AG04449 (cell line): ENCODE measurements at regions not wholly inside any gene's neighbourhood (a gene's known extent, or its start where the extent isn't known, plus 50 kb on each side); places are given as distances from the start of the nearest gene placed in this dataset.
"Not testable (repeated sequence)": the region's sequence is repeated elsewhere in the genome, so short reads cannot be mapped to it uniquely, and the experiment has no call there.

Experiments
- CTCF ChIA-PET: fragments of 350-600 bp; formaldehyde crosslinking; extraction: SDS; loops from one replicate; lab custom pipeline; 2021; ENCODE audit warnings: antibody characterized with exemption; lab: Yijun Ruan, JAX
- POLR2A ChIA-PET: fragments of 400-600, 350-600 bp; formaldehyde crosslinking; extraction: SDS; loops from one replicate; lab custom pipeline; 2020; ENCODE audit warnings: antibody characterized with exemption, inconsistent platforms; lab: Yijun Ruan, JAX
- DNase-seq: peaks from one replicate; pipeline ENCODE4 v3.0.0-alpha.2; 2010; ENCODE audit warnings: low read depth, low spot score
- H3K4me3 ChIP-seq: 2 replicates; pipeline ENCODE4 v1.5.1; 2011; ENCODE audit warnings: low read depth, mild to moderate bottlenecking, control low read depth, low read length
- TF ChIP-seq, protein P1 (sequence below): IDR thresholded peaks from one replicate; pipeline ENCODE4 v1.5.1; 2011; ENCODE audit warnings: mild to moderate bottlenecking, moderate library complexity, low read length, control low read depth, inconsistent platforms; ENCODE audit not compliant: insufficient read depth; ENCODE audit errors: missing control alignments

DNA sequence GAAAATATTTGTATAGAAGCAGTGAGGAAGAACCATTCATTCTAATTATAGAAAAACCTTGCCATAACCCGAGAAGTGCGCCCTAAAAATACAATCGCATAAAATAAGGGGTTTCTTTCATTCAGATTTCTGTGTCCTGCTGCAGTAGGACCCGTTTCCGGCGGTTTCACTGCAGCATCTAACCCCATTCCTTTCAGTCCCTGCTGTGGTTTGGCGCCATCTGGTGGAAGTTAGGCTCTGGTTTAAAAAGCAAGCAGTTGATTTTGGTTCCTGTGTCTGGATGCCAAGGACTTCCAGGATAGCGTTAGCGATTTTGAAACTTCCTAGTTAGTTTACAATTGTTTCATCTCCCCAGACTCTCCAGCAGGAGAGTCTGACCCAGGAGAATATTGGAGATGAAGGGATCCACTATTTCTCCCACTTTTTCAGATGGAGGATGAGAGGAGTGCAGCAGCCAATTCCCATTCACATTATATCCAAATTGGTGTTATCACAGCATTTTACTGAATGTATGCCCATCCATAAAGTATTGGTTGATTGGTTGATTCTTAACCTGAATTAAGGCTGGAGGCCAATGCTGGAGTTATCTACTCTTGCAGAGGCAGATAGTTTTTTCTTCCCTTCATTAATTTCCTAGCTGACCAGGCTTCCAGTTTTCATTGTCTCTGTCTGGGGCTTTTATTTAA is 128.8 kb upstream of the CACNA2D1 start:
- peak; percentile 24 for DNase-seq
- TF ChIP-seq, protein P1, sequence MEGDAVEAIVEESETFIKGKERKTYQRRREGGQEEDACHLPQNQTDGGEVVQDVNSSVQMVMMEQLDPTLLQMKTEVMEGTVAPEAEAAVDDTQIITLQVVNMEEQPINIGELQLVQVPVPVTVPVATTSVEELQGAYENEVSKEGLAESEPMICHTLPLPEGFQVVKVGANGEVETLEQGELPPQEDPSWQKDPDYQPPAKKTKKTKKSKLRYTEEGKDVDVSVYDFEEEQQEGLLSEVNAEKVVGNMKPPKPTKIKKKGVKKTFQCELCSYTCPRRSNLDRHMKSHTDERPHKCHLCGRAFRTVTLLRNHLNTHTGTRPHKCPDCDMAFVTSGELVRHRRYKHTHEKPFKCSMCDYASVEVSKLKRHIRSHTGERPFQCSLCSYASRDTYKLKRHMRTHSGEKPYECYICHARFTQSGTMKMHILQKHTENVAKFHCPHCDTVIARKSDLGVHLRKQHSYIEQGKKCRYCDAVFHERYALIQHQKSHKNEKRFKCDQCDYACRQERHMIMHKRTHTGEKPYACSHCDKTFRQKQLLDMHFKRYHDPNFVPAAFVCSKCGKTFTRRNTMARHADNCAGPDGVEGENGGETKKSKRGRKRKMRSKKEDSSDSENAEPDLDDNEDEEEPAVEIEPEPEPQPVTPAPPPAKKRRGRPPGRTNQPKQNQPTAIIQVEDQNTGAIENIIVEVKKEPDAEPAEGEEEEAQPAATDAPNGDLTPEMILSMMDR, result peak; percentile 87
- POLR2A ChIA-PET, result no interaction called here
- no peak overlapping the region for H3K4me3 ChIP-seq
- CTCF ChIA-PET, result interaction anchor here (0.7 to 5.5 kb wide), 45 partner anchors 9 to 1089 kb away, joined by 3 to 110 read pairs (median 4); no protein-coding TSS in a partner anchor

DNA sequence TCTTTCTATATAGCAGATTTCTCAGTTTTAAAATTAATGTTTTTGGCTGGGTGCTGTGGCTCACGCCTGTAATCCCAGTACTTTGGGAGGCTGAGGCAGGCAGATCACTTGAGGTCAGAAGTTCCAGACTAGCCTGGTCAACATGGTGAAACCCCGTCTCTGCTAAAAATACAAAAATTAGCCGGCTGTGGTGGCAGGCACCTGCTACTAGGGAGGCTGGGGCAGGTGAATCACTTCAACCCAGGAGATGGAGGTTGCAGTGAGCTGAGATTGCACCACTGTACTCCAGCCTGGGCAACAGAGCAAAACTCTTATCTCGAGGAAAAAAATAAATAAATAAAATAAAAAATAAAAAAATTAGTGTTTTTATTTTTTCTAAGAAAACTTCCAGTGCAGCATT is 127.5 kb upstream of the CACNA2D1 start:
- H3K4me3 ChIP-seq, DNase-seq, POLR2A ChIA-PET: not testable (repeated sequence)
- CTCF ChIA-PET, result interaction anchor here (0.8 to 5.5 kb wide), 25 partner anchors 12 to 1088 kb away, joined by 3 to 110 read pairs (median 4); no protein-coding TSS in a partner anchor

DNA sequence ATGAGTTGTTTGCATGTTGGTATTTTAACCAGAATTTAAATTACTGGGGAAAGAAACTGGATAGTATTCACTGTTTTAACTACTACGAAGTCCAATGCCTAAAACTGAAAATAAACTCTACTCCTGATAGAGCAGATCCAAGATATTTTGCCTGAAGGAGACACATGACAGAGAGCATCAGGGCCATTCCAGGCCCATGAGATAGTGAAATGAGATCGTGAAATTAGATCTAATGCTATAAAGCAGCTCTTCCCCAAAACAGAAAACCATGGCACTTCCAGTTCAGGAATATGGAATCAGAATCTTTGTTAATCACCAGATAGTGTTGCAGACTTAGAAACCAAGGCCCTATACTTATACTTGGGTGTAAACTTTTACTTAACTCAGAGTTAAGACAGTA is 124.3 kb upstream of the CACNA2D1 start:
- TF ChIP-seq, protein P1, result no peak
- ChIA-PET CTCF (interaction anchor here (1.0 to 1.4 kb wide), 2 partner anchors 8 to 523 kb away, joined by 3 to 4 read pairs; no protein-coding TSS in a partner anchor), POLR2A (no interaction called here)
- no peak for DNase-seq
- H3K4me3 ChIP-seq, result no peak overlapping the region

DNA sequence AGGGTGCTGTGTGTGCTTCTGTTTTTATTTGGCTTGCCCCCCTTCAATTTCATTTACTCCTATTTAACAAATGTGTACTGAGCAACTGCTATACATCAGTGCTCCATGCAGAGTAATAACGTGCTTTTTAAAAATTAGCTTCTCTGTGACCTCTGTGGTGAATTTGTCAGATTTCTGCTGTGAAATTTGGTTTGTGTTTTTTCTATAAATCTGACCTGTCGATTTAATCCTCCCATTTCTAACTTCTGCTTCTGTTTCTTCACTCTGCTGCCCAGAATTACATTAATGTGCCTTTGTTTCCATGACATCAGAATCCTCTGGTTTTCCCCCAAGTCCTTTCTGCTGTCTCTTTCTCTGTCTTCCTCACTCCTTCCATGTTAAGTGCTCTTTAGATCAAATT is 123.8 kb upstream of the CACNA2D1 start:
- DNase-seq, result no peak
- TF ChIP-seq, protein P1, result no peak
- POLR2A ChIA-PET, result no interaction called here
- CTCF ChIA-PET, result interaction anchor here (0.7 to 1.4 kb wide), 3 partner anchors 9 to 523 kb away, joined by 3 to 4 read pairs (median 3); no protein-coding TSS in a partner anchor
- H3K4me3 ChIP-seq, result no peak overlapping the region

DNA sequence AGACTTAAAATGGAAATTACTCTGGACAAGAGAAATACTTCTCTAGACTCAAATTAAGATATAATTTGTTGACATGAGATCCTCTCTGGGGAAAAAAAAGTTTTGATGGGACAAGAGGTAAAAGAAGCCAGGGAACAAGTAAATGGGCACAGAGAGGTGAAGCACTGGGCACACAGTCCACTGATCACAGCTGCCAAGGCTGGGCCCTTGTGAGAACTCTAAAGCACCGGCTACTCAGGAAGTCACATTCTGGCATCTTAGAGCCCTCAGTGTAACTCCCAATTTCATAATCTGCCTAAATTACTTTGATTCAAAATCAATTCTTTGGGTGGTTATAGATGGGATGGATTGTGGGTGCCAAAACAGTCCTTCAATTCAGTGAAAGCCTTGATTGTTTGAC is 123.2 kb upstream of the CACNA2D1 start:
- DNase-seq, result no peak

DNA sequence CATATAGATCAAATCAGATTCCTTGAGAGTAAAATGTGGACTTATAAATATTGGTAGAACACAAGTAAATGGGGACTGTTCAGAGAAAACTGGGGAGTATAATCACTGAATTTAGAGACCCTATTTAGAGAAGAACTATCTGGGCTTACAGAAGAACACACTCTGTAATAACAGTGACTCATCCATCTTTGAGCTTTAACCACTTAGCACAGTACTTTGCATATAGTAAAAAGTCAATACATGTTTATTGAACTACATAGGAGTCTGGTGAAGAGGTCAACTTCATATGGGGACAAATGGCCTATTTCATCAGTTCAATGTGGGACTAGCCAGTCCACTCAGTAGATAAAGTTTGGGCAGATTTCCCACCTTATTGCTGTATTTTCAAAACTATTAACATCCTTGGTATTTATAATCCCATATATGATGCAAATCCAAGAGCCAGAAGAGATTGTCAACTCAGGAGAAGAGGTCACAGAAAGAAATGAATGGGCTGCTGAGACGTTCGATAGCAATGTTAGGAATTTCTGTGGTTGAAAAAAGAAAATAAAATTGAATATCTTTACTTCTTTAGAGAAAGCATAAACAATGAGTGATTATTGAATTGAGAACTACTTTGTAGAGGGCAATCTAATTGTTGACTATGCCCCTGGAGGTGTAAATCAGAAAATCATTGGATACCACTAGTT is 119.3 kb upstream of the CACNA2D1 start:
- peak; percentile 37 for DNase-seq
- CTCF ChIA-PET, result interaction anchor here (1.8 to 2.1 kb wide), 2 partner anchors 10 to 82 kb away, joined by 4 to 14 read pairs; no protein-coding TSS in a partner anchor
- POLR2A ChIA-PET, result no interaction called here
- TF ChIP-seq, protein P1, result no peak
- no peak overlapping the region for H3K4me3 ChIP-seq

More for the DNA sequence above, 123.2 kb upstream of the CACNA2D1 start:
- ChIA-PET POLR2A (no interaction called here), CTCF (interaction anchor here (0.7 to 1.4 kb wide), 2 partner anchors 12 to 522 kb away, joined by 3 to 4 read pairs; no protein-coding TSS in a partner anchor)
- H3K4me3 ChIP-seq, result no peak overlapping the region
- TF ChIP-seq, protein P1, result no peak
